HT1080 (cell line): ENCODE measurements at regions not wholly inside any gene's neighbourhood (a gene's known extent, or its start where the extent isn't known, plus 50 kb on each side); places are given as distances from the start of the nearest gene placed in this dataset.

Experiments
- DNase-seq: peaks from one replicate; pipeline ENCODE4 v3.0.0-alpha.2; 2015; ENCODE audit warnings: low read depth

- DNase-seq, result no peak
These were observed 838.8 kb downstream of the SLC4A3 start for GRCh38 chr2:220466251-220466691.

GRCh38 chr2:220469201-220469600, 841.8 kb downstream of the SLC4A3 start:
- no peak for DNase-seq

- DNase-seq, result no peak
These were observed 846.2 kb downstream of the SLC4A3 start for GRCh38 chr2:220473611-220474010.

- no peak for DNase-seq
These were observed 849.4 kb downstream of the SLC4A3 start for GRCh38 chr2:220476877-220477276.

GRCh38 chr2:220478305-220479058, 851.1 kb downstream of the SLC4A3 start:
- no peak for DNase-seq

GRCh38 chr2:220482716-220483115, 855.3 kb downstream of the SLC4A3 start:
- DNase-seq, result no peak

- DNase-seq, result no peak
These were observed 861.7 kb downstream of the SLC4A3 start for GRCh38 chr2:220489121-220489520.

GRCh38 chr2:220491670-220492069, 864.2 kb downstream of the SLC4A3 start:
- no peak for DNase-seq

- DNase-seq, result no peak
These were observed 866.6 kb downstream of the SLC4A3 start for GRCh38 chr2:220493871-220494525.

- DNase-seq, result no peak
These were observed 869.1 kb downstream of the SLC4A3 start for GRCh38 chr2:220496513-220496912.

- DNase-seq, result peak; percentile 67
These were observed 871.8 kb downstream of the SLC4A3 start for GRCh38 chr2:220499225-220499624.

- no peak for DNase-seq
These were observed 875.1 kb downstream of the SLC4A3 start for GRCh38 chr2:220502539-220502938.

- DNase-seq, result no peak
These were observed 876.0 kb downstream of the SLC4A3 start for GRCh38 chr2:220503431-220503830.

GRCh38 chr2:220504938-220505503, 877.6 kb downstream of the SLC4A3 start:
- DNase-seq, result peak; percentile 88

GRCh38 chr2:220506466-220506865, 879.0 kb downstream of the SLC4A3 start:
- DNase-seq, result no peak

GRCh38 chr2:220509096-220509757, 881.8 kb downstream of the SLC4A3 start:
- DNase-seq, result no peak

GRCh38 chr2:220509966-220510365, 882.5 kb downstream of the SLC4A3 start:
- no peak for DNase-seq

- DNase-seq, result no peak
These were observed 883.2 kb downstream of the SLC4A3 start for GRCh38 chr2:220510668-220511067.

- DNase-seq, result peak; percentile 42
These were observed 885.0 kb downstream of the SLC4A3 start for GRCh38 chr2:220512419-220512818.

GRCh38 chr2:220513573-220514288, 886.3 kb downstream of the SLC4A3 start:
- DNase-seq, result no peak

- no peak for DNase-seq
These were observed 894.1 kb downstream of the SLC4A3 start for GRCh38 chr2:220521551-220521950.
